ENCODE measurements at regions not wholly inside any gene's neighbourhood (a gene's known extent, or its start where the extent isn't known, plus 50 kb on each side); places are given as distances from the start of the nearest gene placed in this dataset.

- no peak overlapping the region for H3K4me3 ChIP-seq (ENCODE audit: insufficient read depth, low read depth, low read length)
- Mint-ChIP-seq H3K36me3 (ENCODE audit: low read depth, unreplicated experiment) (no peaks in the 10 kb centered on the region), H3K4me1 (ENCODE audit: low read depth, unreplicated experiment) (peaks cover 8% of the 10 kb centered on the region), H3K9me3 (ENCODE audit: unreplicated experiment) (peaks cover under 1% of the 10 kb centered on the region), H3K4me3 (ENCODE audit: unreplicated experiment) (no peak overlapping the region), H3K27ac (ENCODE audit: unreplicated experiment) (no peak overlapping the region), H3K27me3 (ENCODE audit: low read depth, unreplicated experiment) (peaks cover 6% of the 10 kb centered on the region)
- H3K27ac ChIP-seq (ENCODE audit: low read depth, low read length), result no peak overlapping the region
- H3K36me3 ChIP-seq (ENCODE audit: insufficient read depth, low read length), result no peaks in the 10 kb centered on the region
- no peaks in the 10 kb centered on the region for H3K27me3 ChIP-seq (ENCODE audit: insufficient read depth, low read length)
- TF ChIP-seq CTCF (IDR thresholded peaks at IDR 0.05; ENCODE audit: insufficient read depth, low read depth, low read length) (no peak), EZH2 (IDR thresholded peaks at IDR 0.05; ENCODE audit: insufficient read depth, low read length) (no peak)
- H2AFZ ChIP-seq (ENCODE audit: low read depth, low read length), result no peak overlapping the region
- H3K4me2 ChIP-seq (ENCODE audit: low read length), result no peak overlapping the region
- DNase-seq (ENCODE audit: low read depth), result no peak
- H3K9ac ChIP-seq (ENCODE audit: low read length), result no peak overlapping the region
- H3K9me3 ChIP-seq (ENCODE audit: insufficient read depth, low read depth, low read length), result no peaks in the 10 kb centered on the region
- H4K20me1 ChIP-seq (ENCODE audit: insufficient read depth, low read length), result no peaks in the 10 kb centered on the region
- no peaks in the 10 kb centered on the region for H3K79me2 ChIP-seq (ENCODE audit: insufficient read depth, low read length)
- no peaks in the 10 kb centered on the region for H3K4me1 ChIP-seq (ENCODE audit: insufficient read depth, low read length)
- no peak for FAIRE-seq
These were observed 210.4 kb upstream of the CXCR4 start for GRCh38 chr2:136328207-136328795.

- Histone ChIP-seq H3K36me3 (ENCODE audit: insufficient read depth, low read length) (no peaks in the 10 kb centered on the region), H3K4me3 (ENCODE audit: insufficient read depth, low read depth, low read length) (no peak overlapping the region), H3K79me2 (ENCODE audit: insufficient read depth, low read length) (no peaks in the 10 kb centered on the region), H3K4me1 (ENCODE audit: insufficient read depth, low read length) (no peaks in the 10 kb centered on the region), H3K27me3 (ENCODE audit: insufficient read depth, low read length) (no peaks in the 10 kb centered on the region), H3K9me3 (ENCODE audit: insufficient read depth, low read depth, low read length) (no peaks in the 10 kb centered on the region), H3K9ac (ENCODE audit: low read length) (no peak overlapping the region), H3K4me2 (ENCODE audit: low read length) (peak overlapping the region; percentile 23), H2AFZ (ENCODE audit: low read depth, low read length) (no peak overlapping the region), H3K27ac (ENCODE audit: low read depth, low read length) (no peak overlapping the region), H4K20me1 (ENCODE audit: insufficient read depth, low read length) (no peaks in the 10 kb centered on the region)
- H3K9me3 Mint-ChIP-seq (ENCODE audit: unreplicated experiment), result no peaks in the 10 kb centered on the region
- no peak overlapping the region for H3K4me3 Mint-ChIP-seq (ENCODE audit: unreplicated experiment)
- DNase-seq (ENCODE audit: low read depth) (peak; percentile 29), FAIRE-seq (no peak)
- H3K27me3 Mint-ChIP-seq (ENCODE audit: low read depth, unreplicated experiment), result peaks cover 7% of the 10 kb centered on the region
- peak overlapping the region; percentile 35 for H3K27ac Mint-ChIP-seq (ENCODE audit: unreplicated experiment)
- H3K4me1 Mint-ChIP-seq (ENCODE audit: low read depth, unreplicated experiment), result peaks cover 8% of the 10 kb centered on the region
- TF ChIP-seq EZH2 (IDR thresholded peaks at IDR 0.05; ENCODE audit: insufficient read depth, low read length), result no peak
- TF ChIP-seq CTCF (IDR thresholded peaks at IDR 0.05; ENCODE audit: insufficient read depth, low read depth, low read length), result no peak
- H3K36me3 Mint-ChIP-seq (ENCODE audit: low read depth, unreplicated experiment), result no peaks in the 10 kb centered on the region
These were observed 209.4 kb upstream of the CXCR4 start for GRCh38 chr2:136327162-136327852.

- no peaks in the 10 kb centered on the region for H3K36me3 ChIP-seq (ENCODE audit: insufficient read depth, low read length)
- no peaks in the 10 kb centered on the region for H3K4me1 ChIP-seq (ENCODE audit: insufficient read depth, low read length)
- Mint-ChIP-seq H3K4me1 (ENCODE audit: low read depth, unreplicated experiment) (peaks cover 8% of the 10 kb centered on the region), H3K27me3 (ENCODE audit: low read depth, unreplicated experiment) (peaks cover 9% of the 10 kb centered on the region), H3K4me3 (ENCODE audit: unreplicated experiment) (no peak overlapping the region), H3K9me3 (ENCODE audit: unreplicated experiment) (no peaks in the 10 kb centered on the region), H3K36me3 (ENCODE audit: low read depth, unreplicated experiment) (no peaks in the 10 kb centered on the region), H3K27ac (ENCODE audit: unreplicated experiment) (no peak overlapping the region)
- no peak overlapping the region for H3K4me3 ChIP-seq (ENCODE audit: insufficient read depth, low read depth, low read length)
- no peaks in the 10 kb centered on the region for H3K9me3 ChIP-seq (ENCODE audit: insufficient read depth, low read depth, low read length)
- H3K9ac ChIP-seq (ENCODE audit: low read length), result no peak overlapping the region
- DNase-seq (ENCODE audit: low read depth), result no peak
- no peak overlapping the region for H3K4me2 ChIP-seq (ENCODE audit: low read length)
- H3K27ac ChIP-seq (ENCODE audit: low read depth, low read length), result no peak overlapping the region
- no peaks in the 10 kb centered on the region for H4K20me1 ChIP-seq (ENCODE audit: insufficient read depth, low read length)
- H2AFZ ChIP-seq (ENCODE audit: low read depth, low read length), result no peak overlapping the region
- FAIRE-seq, result no peak
- no peaks in the 10 kb centered on the region for H3K27me3 ChIP-seq (ENCODE audit: insufficient read depth, low read length)
- no peaks in the 10 kb centered on the region for H3K79me2 ChIP-seq (ENCODE audit: insufficient read depth, low read length)
- TF ChIP-seq EZH2 (IDR thresholded peaks at IDR 0.05; ENCODE audit: insufficient read depth, low read length) (no peak), CTCF (IDR thresholded peaks at IDR 0.05; ENCODE audit: insufficient read depth, low read depth, low read length) (no peak)
These were observed 207.9 kb upstream of the CXCR4 start for GRCh38 chr2:136325844-136326331.
